Activated T-helper 17 cell treated with anti-CD3 and anti-CD28 coated beads, Interleukin-2, amount 50 U/mL, for 72 hours (primary cell): ENCODE measurements at regions not wholly inside any gene's neighbourhood (a gene's known extent, or its start where the extent isn't known, plus 50 kb on each side); places are given as distances from the start of the nearest gene placed in this dataset.

Experiments used
- ATAC-seq: fragments of 150-1000 bp; cut with Tn5 transposase; replicated peaks from 2 replicates; pipeline ENCODE4 v1.10.0; 2021; ENCODE audit warnings: mild to moderate bottlenecking, moderate library complexity
- H3K27ac Mint-ChIP-seq: one replicate; pipeline ENCODE4 v1.8.0; 2022; ENCODE audit warnings: mixed read lengths
- H3K27me3 Mint-ChIP-seq: one replicate; pipeline ENCODE4 v1.8.0; 2022; ENCODE audit warnings: mixed read lengths
- H3K36me3 Mint-ChIP-seq: one replicate; pipeline ENCODE4 v1.8.0; 2022; ENCODE audit warnings: low read depth, mild to moderate bottlenecking, mixed read lengths
- H3K4me1 Mint-ChIP-seq: one replicate; pipeline ENCODE4 v1.8.0; 2022; ENCODE audit warnings: mixed read lengths
- H3K4me3 Mint-ChIP-seq: one replicate; pipeline ENCODE4 v1.8.0; 2022; ENCODE audit warnings: mild to moderate bottlenecking, mixed read lengths
- H3K9me3 Mint-ChIP-seq: one replicate; pipeline ENCODE4 v1.8.0; 2022; ENCODE audit warnings: mixed read lengths

DNA sequence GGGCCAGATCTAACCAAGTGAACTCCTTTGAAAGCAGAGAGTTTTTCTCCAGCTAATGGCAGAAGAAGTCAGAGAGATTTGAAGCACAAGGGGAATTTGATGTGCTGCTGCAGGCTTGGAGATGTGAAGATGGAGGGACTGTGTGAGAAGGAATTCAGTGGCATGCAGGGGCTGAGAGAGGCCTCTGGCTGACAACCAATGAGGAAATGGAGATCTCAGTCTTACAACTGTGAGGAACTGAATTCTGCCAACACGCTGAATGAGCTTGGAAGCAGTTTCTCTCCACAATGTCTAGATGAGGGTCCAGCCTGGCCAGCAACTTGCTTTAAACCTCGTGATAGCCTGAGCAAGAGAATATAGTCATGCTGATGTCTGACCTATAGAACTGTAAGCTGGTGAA, 224.1 kb upstream of the DPP10 start:
- Mint-ChIP-seq H3K27me3 (peaks cover 36% of the 10 kb centered on the region), H3K36me3 (no peaks in the 10 kb centered on the region), H3K9me3 (no peaks in the 10 kb centered on the region), H3K4me1 (no peaks in the 10 kb centered on the region), H3K4me3 (no peak overlapping the region), H3K27ac (no peak overlapping the region)
- no peak for ATAC-seq

DNA sequence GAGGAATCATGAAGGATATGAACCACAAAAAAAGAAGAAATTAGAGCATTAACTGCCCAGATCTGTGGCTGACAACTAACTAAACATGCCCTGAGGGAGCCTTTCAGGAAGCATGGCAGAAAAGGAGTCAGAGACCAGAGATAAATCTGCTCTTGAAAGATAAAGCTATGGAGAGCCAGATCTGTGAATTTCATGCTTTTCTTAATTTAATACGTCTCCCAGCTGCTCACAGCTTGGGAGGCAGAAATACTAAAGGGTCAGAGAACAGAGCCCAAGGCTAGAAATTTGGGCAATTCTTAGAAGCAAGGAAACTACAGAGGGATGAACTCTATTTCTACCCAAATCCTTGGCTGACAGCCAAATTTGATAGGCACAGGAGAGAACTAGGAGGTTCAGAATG, 223.0 kb upstream of the DPP10 start:
- peaks cover 33% of the 10 kb centered on the region for H3K27me3 Mint-ChIP-seq
- H3K4me1 Mint-ChIP-seq, result no peaks in the 10 kb centered on the region
- no peaks in the 10 kb centered on the region for H3K36me3 Mint-ChIP-seq
- H3K27ac Mint-ChIP-seq, result no peak overlapping the region
- no peak overlapping the region for H3K4me3 Mint-ChIP-seq
- H3K9me3 Mint-ChIP-seq, result no peaks in the 10 kb centered on the region
- ATAC-seq, result no peak

GRCh38 chr2:114222344-114222743, 220.1 kb upstream of the DPP10 start:
- no peak for ATAC-seq
- Mint-ChIP-seq H3K4me1 (no peaks in the 10 kb centered on the region), H3K36me3 (no peaks in the 10 kb centered on the region), H3K27me3 (peaks cover 27% of the 10 kb centered on the region), H3K4me3 (no peak overlapping the region), H3K9me3 (no peaks in the 10 kb centered on the region), H3K27ac (no peak overlapping the region)

- Mint-ChIP-seq H3K9me3 (peaks cover 8% of the 10 kb centered on the region), H3K27me3 (peaks cover 29% of the 10 kb centered on the region), H3K4me1 (no peaks in the 10 kb centered on the region), H3K27ac (no peak overlapping the region), H3K36me3 (no peaks in the 10 kb centered on the region), H3K4me3 (no peak overlapping the region)
- ATAC-seq, result no peak
Measured at GRCh38 chr2:114231921-114232320, 210.5 kb upstream of the DPP10 start.

DNA sequence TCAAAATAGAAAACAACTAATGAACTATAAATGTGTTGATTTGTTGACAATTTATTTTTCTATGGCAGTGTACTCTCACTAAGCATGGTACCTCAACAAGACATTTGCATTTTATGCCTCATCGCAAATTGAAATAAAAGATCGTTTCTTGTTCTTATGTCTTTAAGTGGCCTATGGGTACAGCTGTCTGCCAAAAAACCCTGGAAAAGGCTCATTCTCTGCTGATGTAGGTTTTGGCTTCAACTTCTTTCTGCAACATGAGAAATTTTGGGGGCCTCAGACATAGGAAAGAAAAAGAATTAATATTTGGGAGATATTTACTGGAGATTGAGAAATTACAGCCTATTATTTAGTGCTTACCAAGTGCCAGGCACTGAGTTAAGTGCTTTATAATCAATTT, 205.1 kb upstream of the DPP10 start:
- Mint-ChIP-seq H3K27me3 (peaks cover 35% of the 10 kb centered on the region), H3K9me3 (peaks cover 3% of the 10 kb centered on the region), H3K27ac (no peak overlapping the region), H3K4me1 (no peaks in the 10 kb centered on the region), H3K36me3 (no peaks in the 10 kb centered on the region), H3K4me3 (no peak overlapping the region)
- no peak for ATAC-seq

DNA sequence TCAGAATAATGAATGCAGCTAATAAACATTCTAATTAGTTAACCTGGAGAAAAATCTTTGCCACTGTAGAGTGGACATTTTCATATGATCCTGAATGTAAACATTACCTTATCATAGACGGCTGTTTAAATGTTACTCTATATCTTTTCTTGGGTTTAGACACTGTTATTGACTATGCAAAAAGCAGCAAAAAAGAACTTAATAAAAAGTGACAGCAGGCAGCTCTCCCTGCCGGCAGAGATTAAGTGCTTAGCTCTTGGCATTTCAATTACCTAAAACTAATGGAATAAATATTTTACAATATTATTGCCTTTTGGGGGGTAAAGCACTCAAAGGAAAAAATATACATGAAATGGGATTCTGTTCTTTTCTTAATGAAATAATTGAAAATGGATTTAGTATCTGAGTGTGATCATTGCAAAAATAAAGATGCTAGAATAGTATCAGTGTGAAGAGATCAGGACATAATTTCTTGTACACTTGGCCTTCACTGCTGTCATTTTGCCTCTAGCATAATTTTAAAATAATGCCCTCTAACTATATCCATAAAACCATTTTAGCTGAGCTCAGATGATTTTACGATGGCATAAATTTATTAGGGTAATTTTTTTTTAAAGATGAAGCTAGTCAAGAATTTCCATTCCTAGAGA, 203.4 kb upstream of the DPP10 start:
- H3K27ac Mint-ChIP-seq, result no peak overlapping the region
- H3K27me3 Mint-ChIP-seq, result peaks cover 27% of the 10 kb centered on the region
- no peak for ATAC-seq
- H3K9me3 Mint-ChIP-seq, result peaks cover 3% of the 10 kb centered on the region
- H3K4me1 Mint-ChIP-seq, result no peaks in the 10 kb centered on the region
- H3K4me3 Mint-ChIP-seq, result no peak overlapping the region
- no peaks in the 10 kb centered on the region for H3K36me3 Mint-ChIP-seq

- Mint-ChIP-seq H3K27ac (no peak overlapping the region), H3K27me3 (peaks cover 11% of the 10 kb centered on the region), H3K4me1 (no peaks in the 10 kb centered on the region), H3K9me3 (no peaks in the 10 kb centered on the region), H3K36me3 (no peaks in the 10 kb centered on the region), H3K4me3 (no peak overlapping the region)
- no peak for ATAC-seq
Measured at GRCh38 chr2:114248648-114249047, 193.8 kb upstream of the DPP10 start.

DNA sequence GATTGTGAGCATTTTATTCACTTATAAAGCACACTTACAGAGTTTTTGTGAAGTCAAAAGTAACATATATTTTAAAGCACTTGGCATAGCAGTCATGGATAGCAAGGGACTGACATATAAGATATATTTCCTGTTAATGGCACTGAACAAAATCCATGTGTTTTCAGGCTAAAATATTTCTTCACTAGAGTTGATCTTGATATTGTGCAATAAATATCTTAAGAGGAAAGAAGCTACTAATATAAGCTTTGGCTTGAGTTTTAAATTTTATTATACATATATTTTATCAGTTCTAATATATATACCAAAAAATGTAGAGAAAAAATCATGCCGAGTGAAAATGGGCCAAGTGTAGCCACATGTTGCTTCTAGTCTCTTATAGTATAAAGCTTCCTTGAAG, 189.7 kb upstream of the DPP10 start:
- H3K27ac Mint-ChIP-seq, result no peak overlapping the region

DNA sequence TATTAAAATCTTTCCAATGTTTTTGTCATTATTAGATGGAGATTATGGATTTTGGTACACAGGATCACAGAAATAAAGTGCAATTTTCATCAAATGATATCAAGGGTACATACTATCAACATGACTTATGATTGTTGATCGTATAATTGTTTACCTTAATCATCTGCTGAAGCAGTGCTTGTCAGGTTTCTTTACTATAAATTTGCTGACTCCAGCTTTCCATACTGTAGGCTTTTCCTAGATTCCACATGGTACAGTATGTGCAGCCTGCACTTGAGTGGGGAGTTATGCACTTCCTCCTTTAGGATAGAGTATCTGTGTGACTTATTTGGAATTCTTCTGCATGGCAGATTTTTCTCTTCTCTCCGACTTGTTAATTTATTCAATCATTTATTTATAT, 187.6 kb upstream of the DPP10 start:
- no peaks in the 10 kb centered on the region for H3K4me1 Mint-ChIP-seq
- H3K9me3 Mint-ChIP-seq, result no peaks in the 10 kb centered on the region
- H3K4me3 Mint-ChIP-seq, result no peak overlapping the region
- H3K27me3 Mint-ChIP-seq, result peaks cover 13% of the 10 kb centered on the region
- no peak for ATAC-seq
- no peak overlapping the region for H3K27ac Mint-ChIP-seq
- H3K36me3 Mint-ChIP-seq, result no peaks in the 10 kb centered on the region

More for the DNA sequence above, 189.7 kb upstream of the DPP10 start:
- Mint-ChIP-seq H3K36me3 (no peaks in the 10 kb centered on the region), H3K27me3 (peaks cover 17% of the 10 kb centered on the region), H3K9me3 (no peaks in the 10 kb centered on the region), H3K4me3 (no peak overlapping the region), H3K4me1 (no peaks in the 10 kb centered on the region)
- no peak for ATAC-seq

- no peaks in the 10 kb centered on the region for H3K9me3 Mint-ChIP-seq
- H3K27me3 Mint-ChIP-seq, result peaks cover 16% of the 10 kb centered on the region
- H3K36me3 Mint-ChIP-seq, result no peaks in the 10 kb centered on the region
Measured at GRCh38 chr2:114259389-114259788, 183.1 kb upstream of the DPP10 start.

DNA sequence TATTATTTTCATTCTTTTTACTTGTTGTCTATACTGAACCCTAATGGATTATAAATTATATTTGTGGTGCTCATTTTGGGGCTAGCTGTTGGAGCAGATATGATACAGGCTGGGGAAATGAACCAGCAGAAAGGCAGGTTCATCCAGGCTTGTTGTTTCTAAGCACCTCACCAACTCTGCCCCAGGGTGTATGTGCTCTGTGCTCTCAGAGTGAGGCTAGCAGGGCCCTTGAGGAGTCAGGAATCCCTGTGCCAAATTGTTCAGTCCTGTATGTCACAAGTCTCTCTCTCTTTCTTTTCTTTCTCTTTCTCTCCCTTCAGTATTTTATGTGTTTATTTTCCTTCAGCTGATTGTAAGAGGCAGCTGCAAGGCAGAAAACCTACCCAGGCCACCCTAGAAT, 181.1 kb upstream of the DPP10 start:
- Mint-ChIP-seq H3K4me3 (no peak overlapping the region), H3K27me3 (peaks cover 10% of the 10 kb centered on the region), H3K36me3 (no peaks in the 10 kb centered on the region), H3K4me1 (no peaks in the 10 kb centered on the region), H3K27ac (no peak overlapping the region), H3K9me3 (no peaks in the 10 kb centered on the region)
- ATAC-seq, result no peak

More at GRCh38 chr2:114259389-114259788, 183.1 kb upstream of the DPP10 start:
- Mint-ChIP-seq H3K4me3 (no peak overlapping the region), H3K27ac (no peak overlapping the region), H3K4me1 (no peaks in the 10 kb centered on the region)
- ATAC-seq, result no peak

DNA sequence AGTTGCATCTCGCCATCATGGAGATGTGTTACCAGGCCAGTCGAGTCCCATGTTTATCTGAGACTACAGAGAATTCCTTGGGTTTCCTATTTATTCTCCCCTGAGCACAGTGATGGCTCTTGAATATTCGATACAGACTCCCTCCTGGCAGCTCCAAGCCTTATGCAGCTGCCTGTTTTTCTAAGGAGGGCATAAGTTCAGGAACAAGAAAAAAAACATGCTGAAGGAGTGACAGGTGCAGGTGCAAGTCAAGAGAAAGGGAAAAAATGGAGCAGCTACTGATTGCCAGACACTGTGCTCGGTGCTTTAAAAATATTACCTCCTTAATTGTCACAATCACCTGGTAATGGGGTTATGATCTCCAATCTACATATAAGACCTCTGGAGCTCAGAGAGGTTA, 177.2 kb upstream of the DPP10 start:
- no peak overlapping the region for H3K4me3 Mint-ChIP-seq
- H3K27me3 Mint-ChIP-seq, result peaks cover 16% of the 10 kb centered on the region
- ATAC-seq, result no peak
- no peaks in the 10 kb centered on the region for H3K36me3 Mint-ChIP-seq
- H3K9me3 Mint-ChIP-seq, result no peaks in the 10 kb centered on the region
- no peaks in the 10 kb centered on the region for H3K4me1 Mint-ChIP-seq
- H3K27ac Mint-ChIP-seq, result no peak overlapping the region

DNA sequence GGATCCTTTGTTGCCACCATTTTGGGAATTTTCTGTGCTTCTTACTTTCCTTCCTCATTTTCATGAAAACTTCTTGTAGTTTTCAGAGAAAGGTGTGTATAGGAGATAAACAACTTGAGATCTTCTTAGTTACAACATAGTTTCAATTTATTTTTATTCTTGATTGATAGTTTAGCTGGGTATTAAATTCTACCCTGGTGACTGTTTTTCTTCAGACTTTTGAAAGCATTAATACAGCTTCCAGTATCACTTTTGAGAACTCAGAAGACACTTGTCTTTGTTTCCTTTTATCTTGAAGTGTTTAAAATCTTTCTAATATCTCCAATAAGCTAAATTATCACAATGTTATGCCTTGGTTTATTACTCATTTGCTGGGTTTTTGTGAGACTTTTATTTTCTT, 167.5 kb upstream of the DPP10 start:
- Mint-ChIP-seq H3K27ac (no peak overlapping the region), H3K27me3 (peaks cover 8% of the 10 kb centered on the region), H3K9me3 (peaks cover 11% of the 10 kb centered on the region), H3K36me3 (no peaks in the 10 kb centered on the region), H3K4me1 (no peaks in the 10 kb centered on the region), H3K4me3 (no peak overlapping the region)
- ATAC-seq, result no peak

DNA sequence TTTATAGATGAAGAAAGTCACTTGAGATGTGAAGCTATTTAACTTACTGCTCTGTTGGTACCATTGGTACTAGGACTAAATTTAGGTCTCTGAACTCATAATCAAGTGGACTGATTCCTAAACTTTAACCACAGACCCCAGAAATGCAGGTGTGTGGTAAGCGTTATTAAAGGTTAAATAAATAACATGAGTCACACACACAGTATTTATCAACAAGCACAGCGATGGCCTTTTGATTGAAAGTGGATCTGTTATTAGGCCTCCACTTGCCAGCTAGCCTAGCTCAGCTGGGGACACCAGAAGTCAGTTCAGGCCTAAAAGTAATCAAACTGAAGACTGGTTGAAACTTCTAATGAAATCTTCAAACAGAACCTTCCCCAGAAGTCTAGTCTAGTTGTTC, 161.3 kb upstream of the DPP10 start:
- peaks cover 27% of the 10 kb centered on the region for H3K27me3 Mint-ChIP-seq
- H3K27ac Mint-ChIP-seq, result no peak overlapping the region
- no peaks in the 10 kb centered on the region for H3K4me1 Mint-ChIP-seq
- peaks cover 7% of the 10 kb centered on the region for H3K9me3 Mint-ChIP-seq
- no peak for ATAC-seq
- H3K36me3 Mint-ChIP-seq, result no peaks in the 10 kb centered on the region
- no peak overlapping the region for H3K4me3 Mint-ChIP-seq

- Mint-ChIP-seq H3K4me3 (no peak overlapping the region), H3K27ac (no peak overlapping the region), H3K27me3 (peaks cover 27% of the 10 kb centered on the region), H3K9me3 (peaks cover 7% of the 10 kb centered on the region), H3K36me3 (no peaks in the 10 kb centered on the region), H3K4me1 (no peaks in the 10 kb centered on the region)
- no peak for ATAC-seq
Measured at GRCh38 chr2:114283774-114284173, 158.7 kb upstream of the DPP10 start.

- Mint-ChIP-seq H3K4me1 (no peaks in the 10 kb centered on the region), H3K4me3 (no peak overlapping the region), H3K36me3 (no peaks in the 10 kb centered on the region), H3K27me3 (peaks cover 18% of the 10 kb centered on the region), H3K27ac (no peak overlapping the region), H3K9me3 (peaks cover 7% of the 10 kb centered on the region)
- ATAC-seq, result no peak
Measured at GRCh38 chr2:114286438-114286837, 156.0 kb upstream of the DPP10 start.
